ENCODE measurements at regions not wholly inside any gene's neighbourhood (a gene's known extent, or its start where the extent isn't known, plus 50 kb on each side); places are given as distances from the start of the nearest gene placed in this dataset.

- Mint-ChIP-seq H3K36me3 (ENCODE audit: unreplicated experiment) (no peaks in the 10 kb centered on the region), H3K27ac (ENCODE audit: unreplicated experiment) (no peak overlapping the region), H3K4me3 (ENCODE audit: unreplicated experiment) (no peak overlapping the region), H3K9me3 (ENCODE audit: unreplicated experiment) (peaks cover 14% of the 10 kb centered on the region), H3K27me3 (ENCODE audit: unreplicated experiment) (no peaks in the 10 kb centered on the region), H3K4me1 (ENCODE audit: unreplicated experiment) (no peaks in the 10 kb centered on the region)
- no peak for DNase-seq (ENCODE audit: extremely low spot score, unreplicated experiment)
- no peak for TF ChIP-seq CTCF (IDR thresholded peaks at IDR 0.05)
These were observed 51.3 kb upstream of the MAOA start for GRCh38 chrX:43604753-43605152.

- Mint-ChIP-seq H3K27ac (ENCODE audit: unreplicated experiment) (no peak overlapping the region), H3K9me3 (ENCODE audit: unreplicated experiment) (peaks cover 14% of the 10 kb centered on the region), H3K4me3 (ENCODE audit: unreplicated experiment) (no peak overlapping the region), H3K4me1 (ENCODE audit: unreplicated experiment) (no peaks in the 10 kb centered on the region), H3K36me3 (ENCODE audit: unreplicated experiment) (no peaks in the 10 kb centered on the region), H3K27me3 (ENCODE audit: unreplicated experiment) (no peaks in the 10 kb centered on the region)
- DNase-seq (ENCODE audit: extremely low spot score, unreplicated experiment): no peak
- TF ChIP-seq CTCF (IDR thresholded peaks at IDR 0.05): no peak
These were observed 50.7 kb upstream of the MAOA start for GRCh38 chrX:43605351-43605750.
